ENCODE measurements at regions not wholly inside any gene's neighbourhood (a gene's known extent, or its start where the extent isn't known, plus 50 kb on each side); places are given as distances from the start of the nearest gene placed in this dataset.

DNA sequence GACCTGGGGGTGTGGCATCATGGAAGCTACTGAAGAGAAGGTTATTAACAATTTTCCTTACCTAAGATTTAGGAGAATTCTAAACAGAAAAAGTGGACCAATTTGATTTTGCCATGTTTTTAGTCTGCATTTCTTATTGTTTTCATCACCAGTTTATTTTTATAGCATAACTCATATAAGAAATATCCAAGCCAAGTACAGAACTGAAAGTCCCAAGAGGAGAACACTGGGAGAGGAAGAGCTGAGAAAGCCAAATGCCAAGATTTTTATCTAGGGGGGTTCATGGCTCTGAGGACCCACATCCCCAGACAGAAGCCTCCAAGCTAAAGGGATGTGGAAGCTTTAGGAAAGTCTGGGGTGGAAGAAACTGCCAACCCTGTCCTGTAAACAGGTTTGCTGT is 109.4 kb upstream of the DUSP10 start:
- no peak for TF ChIP-seq POLR2A (IDR thresholded peaks at IDR 0.05)
- TF ChIP-seq, protein P1, sequence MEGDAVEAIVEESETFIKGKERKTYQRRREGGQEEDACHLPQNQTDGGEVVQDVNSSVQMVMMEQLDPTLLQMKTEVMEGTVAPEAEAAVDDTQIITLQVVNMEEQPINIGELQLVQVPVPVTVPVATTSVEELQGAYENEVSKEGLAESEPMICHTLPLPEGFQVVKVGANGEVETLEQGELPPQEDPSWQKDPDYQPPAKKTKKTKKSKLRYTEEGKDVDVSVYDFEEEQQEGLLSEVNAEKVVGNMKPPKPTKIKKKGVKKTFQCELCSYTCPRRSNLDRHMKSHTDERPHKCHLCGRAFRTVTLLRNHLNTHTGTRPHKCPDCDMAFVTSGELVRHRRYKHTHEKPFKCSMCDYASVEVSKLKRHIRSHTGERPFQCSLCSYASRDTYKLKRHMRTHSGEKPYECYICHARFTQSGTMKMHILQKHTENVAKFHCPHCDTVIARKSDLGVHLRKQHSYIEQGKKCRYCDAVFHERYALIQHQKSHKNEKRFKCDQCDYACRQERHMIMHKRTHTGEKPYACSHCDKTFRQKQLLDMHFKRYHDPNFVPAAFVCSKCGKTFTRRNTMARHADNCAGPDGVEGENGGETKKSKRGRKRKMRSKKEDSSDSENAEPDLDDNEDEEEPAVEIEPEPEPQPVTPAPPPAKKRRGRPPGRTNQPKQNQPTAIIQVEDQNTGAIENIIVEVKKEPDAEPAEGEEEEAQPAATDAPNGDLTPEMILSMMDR (IDR thresholded peaks at IDR 0.05) = no peak

Data from sigmoid colon (tissue), 3 donors.